Neural cell (in vitro differentiated cells): ENCODE measurements at regions not wholly inside any gene's neighbourhood (a gene's known extent, or its start where the extent isn't known, plus 50 kb on each side); places are given as distances from the start of the nearest gene placed in this dataset.

Experiments used
- EP300 ChIP-seq: fragments of 450-650 bp; conservative IDR thresholded peaks from 2 replicates; pipeline ENCODE4 v1.6.1; 2014; ENCODE audit warnings: antibody characterized with exemption, mild to moderate bottlenecking, moderate library complexity; ENCODE audit not compliant: poor library complexity, severe bottlenecking
- EZH2 ChIP-seq: fragments of 200-600, 300-800 bp; shearing (Covaris generic), sonication (generic); IDR thresholded peaks from 2 replicates; pipeline ENCODE4 v1.6.1; 2014; ENCODE audit warnings: antibody characterized with exemption, low read length, borderline replicate concordance, mild to moderate bottlenecking; ENCODE audit not compliant: insufficient read depth, poor library complexity, severe bottlenecking
- RAD21 ChIP-seq: fragments of 450-650 bp; conservative IDR thresholded peaks from 2 replicates; pipeline ENCODE4 v1.6.1; 2014; ENCODE audit warnings: antibody characterized with exemption, mild to moderate bottlenecking, moderate library complexity
- REST ChIP-seq: IDR thresholded peaks from 2 replicates; pipeline ENCODE4 v1.6.1; 2012; ENCODE audit warnings: borderline replicate concordance
- SMC3 ChIP-seq: fragments of 450-650 bp; conservative IDR thresholded peaks from 2 replicates; pipeline ENCODE4 v1.6.1; 2014; ENCODE audit warnings: antibody characterized with exemption, mild to moderate bottlenecking, moderate library complexity; ENCODE audit not compliant: poor library complexity
- TAF1 ChIP-seq: IDR thresholded peaks from 2 replicates; pipeline ENCODE4 v1.6.1; 2012; ENCODE audit warnings: low read depth
- TF ChIP-seq, protein P1 (sequence below): fragments of 450-650 bp; IDR thresholded peaks from 2 replicates; pipeline ENCODE4 v1.5.1; 2014; ENCODE audit warnings: antibody characterized with exemption, mild to moderate bottlenecking, moderate library complexity; ENCODE audit not compliant: poor library complexity, severe bottlenecking

DNA sequence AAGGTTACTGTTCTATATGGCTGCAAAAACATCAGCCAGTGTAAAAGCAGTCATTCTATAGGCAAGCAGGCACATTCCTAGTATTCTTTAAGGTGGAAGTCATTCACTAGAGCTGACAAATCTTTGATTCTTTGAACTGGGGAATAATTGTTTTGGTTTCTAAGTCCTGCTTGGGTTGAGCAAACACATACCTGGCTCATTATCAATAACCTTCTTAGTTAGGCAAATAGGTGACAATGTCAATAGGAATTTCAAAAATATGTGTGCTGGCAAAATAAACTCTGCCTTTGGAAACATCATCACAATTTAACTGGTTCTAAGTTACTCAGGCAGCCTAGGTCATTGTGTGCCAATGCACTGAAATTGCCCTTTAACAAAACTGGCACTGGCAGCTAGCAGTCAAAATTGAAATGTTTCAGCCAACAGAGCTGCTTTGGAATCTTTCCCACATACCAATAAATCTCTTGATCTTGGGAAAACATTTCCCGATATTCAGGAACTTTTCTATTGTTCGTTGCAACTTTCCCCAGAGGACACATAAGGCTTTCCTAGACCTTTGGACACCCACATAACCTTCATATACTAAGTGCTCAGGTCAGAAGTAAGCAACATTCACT, 402.0 kb upstream of the MMADHC start:
- TF ChIP-seq, protein P1, sequence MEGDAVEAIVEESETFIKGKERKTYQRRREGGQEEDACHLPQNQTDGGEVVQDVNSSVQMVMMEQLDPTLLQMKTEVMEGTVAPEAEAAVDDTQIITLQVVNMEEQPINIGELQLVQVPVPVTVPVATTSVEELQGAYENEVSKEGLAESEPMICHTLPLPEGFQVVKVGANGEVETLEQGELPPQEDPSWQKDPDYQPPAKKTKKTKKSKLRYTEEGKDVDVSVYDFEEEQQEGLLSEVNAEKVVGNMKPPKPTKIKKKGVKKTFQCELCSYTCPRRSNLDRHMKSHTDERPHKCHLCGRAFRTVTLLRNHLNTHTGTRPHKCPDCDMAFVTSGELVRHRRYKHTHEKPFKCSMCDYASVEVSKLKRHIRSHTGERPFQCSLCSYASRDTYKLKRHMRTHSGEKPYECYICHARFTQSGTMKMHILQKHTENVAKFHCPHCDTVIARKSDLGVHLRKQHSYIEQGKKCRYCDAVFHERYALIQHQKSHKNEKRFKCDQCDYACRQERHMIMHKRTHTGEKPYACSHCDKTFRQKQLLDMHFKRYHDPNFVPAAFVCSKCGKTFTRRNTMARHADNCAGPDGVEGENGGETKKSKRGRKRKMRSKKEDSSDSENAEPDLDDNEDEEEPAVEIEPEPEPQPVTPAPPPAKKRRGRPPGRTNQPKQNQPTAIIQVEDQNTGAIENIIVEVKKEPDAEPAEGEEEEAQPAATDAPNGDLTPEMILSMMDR, result no peak
- TF ChIP-seq REST (no peak), EZH2 (no peak), SMC3 (no peak), EP300 (no peak), RAD21 (no peak), TAF1 (no peak)
